ENCODE measurements at regions not wholly inside any gene's neighbourhood (a gene's known extent, or its start where the extent isn't known, plus 50 kb on each side); places are given as distances from the start of the nearest gene placed in this dataset.
"Not testable (repeated sequence)": the region's sequence is repeated elsewhere in the genome, so short reads cannot be mapped to it uniquely, and the experiment has no call there.

DNA sequence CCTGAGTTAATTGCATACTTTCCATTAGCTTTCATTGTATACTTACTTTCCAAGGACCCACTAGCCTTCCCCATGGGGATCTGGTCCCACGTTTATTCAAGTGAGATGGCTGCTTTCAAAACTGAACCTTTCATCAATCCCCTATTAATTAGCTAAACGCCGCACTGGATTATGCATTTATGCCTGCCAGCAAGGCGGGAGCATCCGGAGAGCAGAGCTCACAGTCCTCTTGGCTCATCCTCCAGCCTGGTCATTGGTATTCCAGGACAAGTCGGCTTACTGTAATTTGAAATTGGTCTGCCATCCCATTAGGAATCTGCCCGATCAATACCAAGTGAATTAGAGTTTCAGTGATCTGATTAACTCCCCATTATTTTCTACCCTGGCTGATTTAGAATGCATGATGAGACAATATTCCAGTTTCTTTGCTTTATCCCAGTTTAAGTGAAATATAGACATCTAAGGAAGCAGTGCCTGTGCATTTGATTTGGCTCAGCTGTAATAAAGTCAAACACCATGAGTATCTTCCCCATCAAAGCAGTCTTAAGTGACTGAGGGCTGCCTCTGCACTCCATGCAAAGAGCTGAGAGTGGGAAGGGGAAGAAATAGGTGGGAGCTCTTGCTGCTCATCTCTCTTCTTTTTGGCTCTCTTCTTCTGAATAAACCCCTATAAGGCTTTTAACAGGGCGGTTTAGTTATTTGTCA lies 411.4 kb downstream of the GPAT3 start (continued):
- TF ChIP-seq, protein P1, sequence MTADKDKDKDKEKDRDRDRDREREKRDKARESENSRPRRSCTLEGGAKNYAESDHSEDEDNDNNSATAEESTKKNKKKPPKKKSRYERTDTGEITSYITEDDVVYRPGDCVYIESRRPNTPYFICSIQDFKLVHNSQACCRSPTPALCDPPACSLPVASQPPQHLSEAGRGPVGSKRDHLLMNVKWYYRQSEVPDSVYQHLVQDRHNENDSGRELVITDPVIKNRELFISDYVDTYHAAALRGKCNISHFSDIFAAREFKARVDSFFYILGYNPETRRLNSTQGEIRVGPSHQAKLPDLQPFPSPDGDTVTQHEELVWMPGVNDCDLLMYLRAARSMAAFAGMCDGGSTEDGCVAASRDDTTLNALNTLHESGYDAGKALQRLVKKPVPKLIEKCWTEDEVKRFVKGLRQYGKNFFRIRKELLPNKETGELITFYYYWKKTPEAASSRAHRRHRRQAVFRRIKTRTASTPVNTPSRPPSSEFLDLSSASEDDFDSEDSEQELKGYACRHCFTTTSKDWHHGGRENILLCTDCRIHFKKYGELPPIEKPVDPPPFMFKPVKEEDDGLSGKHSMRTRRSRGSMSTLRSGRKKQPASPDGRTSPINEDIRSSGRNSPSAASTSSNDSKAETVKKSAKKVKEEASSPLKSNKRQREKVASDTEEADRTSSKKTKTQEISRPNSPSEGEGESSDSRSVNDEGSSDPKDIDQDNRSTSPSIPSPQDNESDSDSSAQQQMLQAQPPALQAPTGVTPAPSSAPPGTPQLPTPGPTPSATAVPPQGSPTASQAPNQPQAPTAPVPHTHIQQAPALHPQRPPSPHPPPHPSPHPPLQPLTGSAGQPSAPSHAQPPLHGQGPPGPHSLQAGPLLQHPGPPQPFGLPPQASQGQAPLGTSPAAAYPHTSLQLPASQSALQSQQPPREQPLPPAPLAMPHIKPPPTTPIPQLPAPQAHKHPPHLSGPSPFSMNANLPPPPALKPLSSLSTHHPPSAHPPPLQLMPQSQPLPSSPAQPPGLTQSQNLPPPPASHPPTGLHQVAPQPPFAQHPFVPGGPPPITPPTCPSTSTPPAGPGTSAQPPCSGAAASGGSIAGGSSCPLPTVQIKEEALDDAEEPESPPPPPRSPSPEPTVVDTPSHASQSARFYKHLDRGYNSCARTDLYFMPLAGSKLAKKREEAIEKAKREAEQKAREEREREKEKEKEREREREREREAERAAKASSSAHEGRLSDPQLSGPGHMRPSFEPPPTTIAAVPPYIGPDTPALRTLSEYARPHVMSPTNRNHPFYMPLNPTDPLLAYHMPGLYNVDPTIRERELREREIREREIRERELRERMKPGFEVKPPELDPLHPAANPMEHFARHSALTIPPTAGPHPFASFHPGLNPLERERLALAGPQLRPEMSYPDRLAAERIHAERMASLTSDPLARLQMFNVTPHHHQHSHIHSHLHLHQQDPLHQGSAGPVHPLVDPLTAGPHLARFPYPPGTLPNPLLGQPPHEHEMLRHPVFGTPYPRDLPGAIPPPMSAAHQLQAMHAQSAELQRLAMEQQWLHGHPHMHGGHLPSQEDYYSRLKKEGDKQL (CRISPR knock-in tag; IDR thresholded peaks at IDR 0.05; ENCODE audit: borderline replicate concordance): no peak
- TF ChIP-seq, protein P2, sequence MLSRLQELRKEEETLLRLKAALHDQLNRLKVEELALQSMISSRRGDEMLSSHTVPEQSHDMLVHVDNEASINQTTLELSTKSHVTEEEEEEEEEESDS (CRISPR knock-in tag; IDR thresholded peaks at IDR 0.05): no peak
- TF ChIP-seq MTA2 (IDR thresholded peaks at IDR 0.05; ENCODE audit: low read depth): no peak
- no peak for TF ChIP-seq ZBTB7A (IDR thresholded peaks at IDR 0.05; ENCODE audit: borderline replicate concordance, control insufficient read depth, low read depth, low read length)
- no peak for TF ChIP-seq ETV1 (tag; conservative IDR thresholded peaks at IDR 0.05; ENCODE audit: low read depth)
- no peak for TF ChIP-seq KAT7 (CRISPR knock-in tag; IDR thresholded peaks at IDR 0.05; ENCODE audit: borderline replicate concordance)
- TF ChIP-seq, protein P3, sequence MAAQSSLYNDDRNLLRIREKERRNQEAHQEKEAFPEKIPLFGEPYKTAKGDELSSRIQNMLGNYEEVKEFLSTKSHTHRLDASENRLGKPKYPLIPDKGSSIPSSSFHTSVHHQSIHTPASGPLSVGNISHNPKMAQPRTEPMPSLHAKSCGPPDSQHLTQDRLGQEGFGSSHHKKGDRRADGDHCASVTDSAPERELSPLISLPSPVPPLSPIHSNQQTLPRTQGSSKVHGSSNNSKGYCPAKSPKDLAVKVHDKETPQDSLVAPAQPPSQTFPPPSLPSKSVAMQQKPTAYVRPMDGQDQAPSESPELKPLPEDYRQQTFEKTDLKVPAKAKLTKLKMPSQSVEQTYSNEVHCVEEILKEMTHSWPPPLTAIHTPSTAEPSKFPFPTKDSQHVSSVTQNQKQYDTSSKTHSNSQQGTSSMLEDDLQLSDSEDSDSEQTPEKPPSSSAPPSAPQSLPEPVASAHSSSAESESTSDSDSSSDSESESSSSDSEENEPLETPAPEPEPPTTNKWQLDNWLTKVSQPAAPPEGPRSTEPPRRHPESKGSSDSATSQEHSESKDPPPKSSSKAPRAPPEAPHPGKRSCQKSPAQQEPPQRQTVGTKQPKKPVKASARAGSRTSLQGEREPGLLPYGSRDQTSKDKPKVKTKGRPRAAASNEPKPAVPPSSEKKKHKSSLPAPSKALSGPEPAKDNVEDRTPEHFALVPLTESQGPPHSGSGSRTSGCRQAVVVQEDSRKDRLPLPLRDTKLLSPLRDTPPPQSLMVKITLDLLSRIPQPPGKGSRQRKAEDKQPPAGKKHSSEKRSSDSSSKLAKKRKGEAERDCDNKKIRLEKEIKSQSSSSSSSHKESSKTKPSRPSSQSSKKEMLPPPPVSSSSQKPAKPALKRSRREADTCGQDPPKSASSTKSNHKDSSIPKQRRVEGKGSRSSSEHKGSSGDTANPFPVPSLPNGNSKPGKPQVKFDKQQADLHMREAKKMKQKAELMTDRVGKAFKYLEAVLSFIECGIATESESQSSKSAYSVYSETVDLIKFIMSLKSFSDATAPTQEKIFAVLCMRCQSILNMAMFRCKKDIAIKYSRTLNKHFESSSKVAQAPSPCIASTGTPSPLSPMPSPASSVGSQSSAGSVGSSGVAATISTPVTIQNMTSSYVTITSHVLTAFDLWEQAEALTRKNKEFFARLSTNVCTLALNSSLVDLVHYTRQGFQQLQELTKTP (IDR thresholded peaks at IDR 0.05; ENCODE audit: low read depth in 1 of 2, partially characterized antibody in 2 of 2): no peak

DNA sequence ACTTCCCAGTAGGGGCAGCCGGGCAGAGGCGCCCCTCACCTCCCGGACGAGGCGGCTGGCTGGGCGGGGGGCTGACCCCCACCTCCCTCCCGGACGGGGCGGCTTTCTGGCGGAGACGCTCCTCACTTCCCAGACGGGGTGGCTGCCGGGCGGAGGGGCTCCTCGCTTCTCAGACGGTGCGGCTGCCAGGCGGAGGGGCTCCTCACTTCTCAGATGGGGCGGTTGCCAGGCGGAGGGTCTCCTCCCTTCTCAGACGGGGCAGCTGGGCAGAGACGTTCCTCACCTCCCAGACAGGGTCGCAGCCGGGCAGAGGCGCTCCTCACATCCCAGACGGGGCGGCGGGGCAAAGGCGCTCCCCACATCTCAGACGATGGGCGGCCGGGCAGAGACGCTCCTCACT lies 407.8 kb downstream of the GPAT3 start:
- POLR2A ChIA-PET; FAIRE-seq; H3K27me3 ChIP-seq (ENCODE audit: control insufficient read depth in 2 of 2, insufficient read depth in 2 of 2, low read length in 2 of 2); H3K9me1 ChIP-seq (ENCODE audit: control insufficient read depth, insufficient read depth, low read length); H3K9me3 ChIP-seq (replicated peaks; ENCODE audit: control insufficient read depth, insufficient read depth, low read depth, low read length); H3K4me2 ChIP-seq (ENCODE audit: insufficient read depth, low read length); H4K20me1 ChIP-seq (replicated peaks; ENCODE audit: control insufficient read depth, insufficient read depth, low read length); H2AFZ ChIP-seq (ENCODE audit: low read depth, low read length); H3K36me3 ChIP-seq (ENCODE audit: control insufficient read depth, insufficient read depth, low read length); ATAC-seq; CTCF ChIA-PET (ENCODE audit: low intra/inter-chr PET ratio); H3K4me3 ChIP-seq; H3K4me1 ChIP-seq (replicated peaks in 1 of 2; ENCODE audit: control insufficient read depth in 2 of 2, insufficient read depth in 2 of 2, low read length in 2 of 2); in situ Hi-C loops (cut with MboI); DNase-seq (ENCODE audit: extremely low read depth in 1 of 4, low spot score in 3 of 4); BruUV-seq (replicated peaks); intact Hi-C loops (cut with micrococcal nuclease); H3K9ac ChIP-seq (ENCODE audit: insufficient read depth in 1 of 2, low read depth in 2 of 2, low read length in 2 of 2); H3K79me2 ChIP-seq (ENCODE audit: control insufficient read depth, insufficient read depth, low read length); H3K27ac ChIP-seq (ENCODE audit: extremely low read depth, low read depth, low read length): not testable (repeated sequence)
- 4% methylated on average over 5 of the region's 33 CpGs for WGBS (ENCODE audit: insufficient coverage, low coverage, missing lambda C conversion rate)

All from K562 (cell line).